ENCODE measurements at regions not wholly inside any gene's neighbourhood (a gene's known extent, or its start where the extent isn't known, plus 50 kb on each side); places are given as distances from the start of the nearest gene placed in this dataset.
"Not testable (repeated sequence)": the region's sequence is repeated elsewhere in the genome, so short reads cannot be mapped to it uniquely, and the experiment has no call there.

DNA sequence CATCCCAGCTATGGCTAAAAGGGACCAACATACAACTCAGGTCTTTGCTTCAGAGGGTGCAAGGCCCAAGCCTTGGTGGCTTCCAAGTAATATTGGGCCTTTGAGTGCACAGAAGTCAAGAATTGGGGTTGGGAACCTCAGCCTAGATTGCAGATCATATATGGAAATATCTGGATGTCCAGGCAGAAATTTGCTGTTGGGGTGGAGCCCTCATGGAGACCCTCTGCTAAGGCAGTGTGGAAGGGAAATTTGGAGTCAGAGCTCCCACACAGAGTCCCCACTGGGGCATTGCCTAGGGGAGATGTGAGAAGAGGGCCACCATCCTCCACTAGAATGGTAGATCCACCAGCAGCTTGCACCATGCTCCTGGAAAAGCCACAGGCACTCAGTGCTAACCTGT is 123.5 kb downstream of the PRL start:
- Histone ChIP-seq H3K27ac (ENCODE audit: low read depth, low read length, poor library complexity, severe bottlenecking) (no peak overlapping the region), H3K27me3 (ENCODE audit: insufficient read depth, low read length) (no peaks in the 10 kb centered on the region), H4K20me1 (ENCODE audit: insufficient read depth, low read length) (no peaks in the 10 kb centered on the region), H3K4me2 (ENCODE audit: low read length) (no peak overlapping the region), H3K9me3 (ENCODE audit: low read length) (peaks cover 13% of the 10 kb centered on the region; the same call in 1 of the 2 replicates), H3K4me3 (ENCODE audit: low read depth, low read length, poor library complexity, severe bottlenecking) (no peak overlapping the region), H3F3A (ENCODE audit: insufficient read depth, low read length) (no peaks in the 10 kb centered on the region), H2AFZ (ENCODE audit: low read length) (no peak overlapping the region), H3K9ac (ENCODE audit: low read length) (no peak overlapping the region), H3K4me1 (ENCODE audit: insufficient read depth, low read length, severe bottlenecking) (no peaks in the 10 kb centered on the region), H3K9me2 (ENCODE audit: low read depth, low read length) (no peaks in the 10 kb centered on the region), H3K79me2 (ENCODE audit: insufficient read depth, low read length) (no peaks in the 10 kb centered on the region), H3K36me3 (ENCODE audit: insufficient read depth, low read length) (no peaks in the 10 kb centered on the region)
- TF ChIP-seq EZH2 (IDR thresholded peaks at IDR 0.05; ENCODE audit: borderline replicate concordance, low read length) (no peak), CTCF (IDR thresholded peaks at IDR 0.05; ENCODE audit: low read length) (no peak)

DNA sequence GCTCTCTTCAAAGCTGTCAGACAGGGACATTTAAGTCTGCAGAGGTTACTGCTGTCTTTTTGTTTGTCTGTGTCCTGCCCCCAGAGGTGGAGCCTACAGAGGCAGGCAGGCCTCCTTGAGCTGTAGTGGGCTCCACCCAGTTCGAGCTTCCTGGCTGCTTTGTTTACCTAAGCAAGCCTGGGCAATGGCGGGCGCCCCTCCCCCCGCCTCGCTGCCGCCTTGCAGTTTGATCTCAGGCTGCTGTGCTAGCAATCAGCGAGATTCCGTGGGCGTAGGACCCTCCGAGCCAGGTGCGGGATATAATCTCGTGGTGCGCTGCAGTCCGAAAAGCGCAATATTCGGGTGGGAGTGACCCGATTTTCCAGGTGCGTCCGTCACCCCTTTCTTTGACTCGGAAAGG is 116.6 kb downstream of the PRL start:
- not testable (repeated sequence) for H3K4me1 ChIP-seq (ENCODE audit: insufficient read depth, low read length, severe bottlenecking); H3K9me2 ChIP-seq (ENCODE audit: low read depth, low read length); H3F3A ChIP-seq (ENCODE audit: insufficient read depth, low read length)

GRCh38 chr6:22184371-22184770 is 112.5 kb downstream of the PRL start:
- TF ChIP-seq CTCF (IDR thresholded peaks at IDR 0.05; ENCODE audit: low read length) (no peak), EZH2 (IDR thresholded peaks at IDR 0.05; ENCODE audit: borderline replicate concordance, low read length) (no peak)
- no peaks in the 10 kb centered on the region for H3K36me3 ChIP-seq (ENCODE audit: insufficient read depth, low read length)
- 0 out of 2 replicates have a peak, but pooled peaks cover 5% of the 10 kb centered on the region for H3K9me3 ChIP-seq (ENCODE audit: low read length)
- H3K4me3 ChIP-seq (ENCODE audit: low read depth, low read length, poor library complexity, severe bottlenecking), result no peak overlapping the region
- no peaks in the 10 kb centered on the region for H3K4me1 ChIP-seq (ENCODE audit: insufficient read depth, low read length, severe bottlenecking)
- no peaks in the 10 kb centered on the region for H3K79me2 ChIP-seq (ENCODE audit: insufficient read depth, low read length)
- H2AFZ ChIP-seq (ENCODE audit: low read length), result no peak overlapping the region
- H3K9ac ChIP-seq (ENCODE audit: low read length), result no peak overlapping the region
- no peaks in the 10 kb centered on the region for H3F3A ChIP-seq (ENCODE audit: insufficient read depth, low read length)
- H3K4me2 ChIP-seq (ENCODE audit: low read length), result no peak overlapping the region
- H3K27ac ChIP-seq (ENCODE audit: low read depth, low read length, poor library complexity, severe bottlenecking), result no peak overlapping the region
- no peaks in the 10 kb centered on the region for H3K9me2 ChIP-seq (ENCODE audit: low read depth, low read length)
- no peaks in the 10 kb centered on the region for H4K20me1 ChIP-seq (ENCODE audit: insufficient read depth, low read length)
- no peaks in the 10 kb centered on the region for H3K27me3 ChIP-seq (ENCODE audit: insufficient read depth, low read length)

More for the DNA sequence above, 116.6 kb downstream of the PRL start:
- H3K4me3 ChIP-seq (ENCODE audit: low read depth, low read length, poor library complexity, severe bottlenecking); H3K9me3 ChIP-seq (ENCODE audit: low read length); H4K20me1 ChIP-seq (ENCODE audit: insufficient read depth, low read length); H3K79me2 ChIP-seq (ENCODE audit: insufficient read depth, low read length); H3K27ac ChIP-seq (ENCODE audit: low read depth, low read length, poor library complexity, severe bottlenecking); H3K9ac ChIP-seq (ENCODE audit: low read length); H2AFZ ChIP-seq (ENCODE audit: low read length); H3K4me2 ChIP-seq (ENCODE audit: low read length); H3K27me3 ChIP-seq (ENCODE audit: insufficient read depth, low read length); H3K36me3 ChIP-seq (ENCODE audit: insufficient read depth, low read length): not testable (repeated sequence)

- H3K79me2 ChIP-seq (ENCODE audit: insufficient read depth, low read length), result no peaks in the 10 kb centered on the region
- H2AFZ ChIP-seq (ENCODE audit: low read length), result no peak overlapping the region
- no peaks in the 10 kb centered on the region for H3K27me3 ChIP-seq (ENCODE audit: insufficient read depth, low read length)
- no peaks in the 10 kb centered on the region for H3K9me3 ChIP-seq (ENCODE audit: low read length)
- H3K27ac ChIP-seq (ENCODE audit: low read depth, low read length, poor library complexity, severe bottlenecking), result no peak overlapping the region
- H3K9ac ChIP-seq (ENCODE audit: low read length), result no peak overlapping the region
- no peaks in the 10 kb centered on the region for H3F3A ChIP-seq (ENCODE audit: insufficient read depth, low read length)
- no peak for TF ChIP-seq CTCF (IDR thresholded peaks at IDR 0.05; ENCODE audit: low read length)
- TF ChIP-seq EZH2 (IDR thresholded peaks at IDR 0.05; ENCODE audit: borderline replicate concordance, low read length), result no peak
- no peak overlapping the region for H3K4me2 ChIP-seq (ENCODE audit: low read length)
- H3K36me3 ChIP-seq (ENCODE audit: insufficient read depth, low read length), result no peaks in the 10 kb centered on the region
- H3K4me1 ChIP-seq (ENCODE audit: insufficient read depth, low read length, severe bottlenecking), result peaks cover 34% of the 10 kb centered on the region
- H4K20me1 ChIP-seq (ENCODE audit: insufficient read depth, low read length), result no peaks in the 10 kb centered on the region
- H3K9me2 ChIP-seq (ENCODE audit: low read depth, low read length), result no peaks in the 10 kb centered on the region
- H3K4me3 ChIP-seq (ENCODE audit: low read depth, low read length, poor library complexity, severe bottlenecking), result no peak overlapping the region
Observed at GRCh38 chr6:22189946-22190345, 106.9 kb downstream of the PRL start.

All from OCI-LY1 (cell line).